HCT116 (cell line): ENCODE measurements at regions not wholly inside any gene's neighbourhood (a gene's known extent, or its start where the extent isn't known, plus 50 kb on each side); places are given as distances from the start of the nearest gene placed in this dataset.

ENCODE experiments used
- ATAC-seq: fragments of 200-7000 bp; cut with Tn5 transposase; 2 replicates; pipeline ENCODE4 v1.9.1; 2020; ENCODE audit warnings: mild to moderate bottlenecking, moderate library complexity
- BruUV-seq: library from RNA; stranded (reverse); fragments of 400-500 nt; replicated peaks from 2 replicates; lab custom pipeline; 2021; lab: Mats Ljungman, UMichigan
- CTCF ChIA-PET: fragments of 300-600 bp; sonication (Branson Sonifier 250); formaldehyde crosslinking; loops from one replicate; lab custom pipeline; 2021; ENCODE audit warnings: antibody characterized with exemption; lab: Charles Lee
- POLR2A ChIA-PET: fragments of 300-600, 350-600 bp; sonication (Branson Sonifier 250); formaldehyde crosslinking; loops from one replicate; lab custom pipeline; 2021; ENCODE audit warnings: antibody characterized with exemption; lab: Charles Lee
- RAD21 ChIA-PET, 2 experiments: fragments of 300-600 bp; sonication (Branson Sonifier 250); formaldehyde crosslinking; loops; one replicate each; lab custom pipeline; 2023; ENCODE audit warnings: low total read pairs in 2 of 2; ENCODE audit not compliant: uncharacterized antibody in 2 of 2, unreplicated experiment in 2 of 2, low non-redundant PET in 1 of 2; lab: Charles Lee
- DNase-seq: peaks from one replicate; pipeline ENCODE4 v3.0.0-alpha.2; 2010; ENCODE audit warnings: low read depth, low spot score
- H2AFZ ChIP-seq: fragments of 200-600 bp; shearing (Covaris generic), sonication (generic); 2 replicates; pipeline ENCODE4 v1.6.1; 2017; ENCODE audit warnings: low read depth, mixed run types, mixed read lengths, antibody characterized with exemption, low read length; ENCODE audit not compliant: poor library complexity, severe bottlenecking
- H3K27ac ChIP-seq: 2 replicates; pipeline ENCODE4 v1.5.1; 2012; ENCODE audit warnings: low read depth, low read length
- H3K27me3 ChIP-seq: fragments of 200-600 bp; sonication (generic); 2 replicates; pipeline ENCODE4 v1.6.1; 2016; ENCODE audit warnings: mixed run types, low read length, mixed read lengths; ENCODE audit not compliant: insufficient read depth
- H3K36me3 ChIP-seq, 2 experiments: fragments of 200-500 bp in 1 of 2; fragments of 200-600 bp in 1 of 2; sonication (Bioruptor generic) in 1 of 2; sonication (generic) in 1 of 2; 2 replicates each; pipeline versions ENCODE4 v1.5.1 to v1.6.1; 2014 to 2016; ENCODE audit warnings: low read length in 2 of 2, inconsistent platforms in 1 of 2, mixed read lengths in 1 of 2, mixed run types in 1 of 2; ENCODE audit not compliant: insufficient read depth in 2 of 2, control insufficient read depth in 1 of 2
- H3K4me1 ChIP-seq, 2 experiments: fragments of 200-600 bp in 1 of 2; sonication (generic) in 1 of 2; 2 replicates each; pipeline versions ENCODE4 v1.5.1 to v1.6.1; 2012 to 2017; ENCODE audit warnings: low read length in 2 of 2, inconsistent platforms in 1 of 2, mild to moderate bottlenecking in 1 of 2, mixed read lengths in 1 of 2, mixed run types in 1 of 2, moderate library complexity in 1 of 2; ENCODE audit not compliant: insufficient read depth in 2 of 2, control insufficient read depth in 1 of 2
- H3K4me2 ChIP-seq: fragments of 200-600 bp; sonication (generic); 2 replicates; pipeline ENCODE4 v1.6.1; 2017; ENCODE audit warnings: mixed run types, low read length, mixed read lengths
- H3K4me3 ChIP-seq, 2 experiments: fragments of 200-600 bp in 1 of 2; sonication (generic) in 1 of 2; replicated peaks in 1 of 2; 2 replicates each; pipeline ENCODE4 v1.5.1; 2011 to 2016; ENCODE audit warnings: low read length in 2 of 2, control low read depth in 1 of 2, low read depth in 1 of 2, mild to moderate bottlenecking in 1 of 2, mixed read lengths in 1 of 2, mixed run types in 1 of 2
- H3K79me2 ChIP-seq: fragments of 200-600 bp; sonication (generic); 2 replicates; pipeline ENCODE4 v1.6.1; 2017; ENCODE audit warnings: mild to moderate bottlenecking, mixed run types, low read length, moderate library complexity, mixed read lengths; ENCODE audit not compliant: insufficient read depth
- H3K9ac ChIP-seq: fragments of 200-600 bp; sonication (generic); 2 replicates; pipeline ENCODE4 v1.6.1; 2016; ENCODE audit warnings: low read length, mixed read lengths
- H3K9me2 ChIP-seq: fragments of 200-600 bp; sonication (generic), shearing (Covaris generic); 2 replicates; pipeline ENCODE4 v1.6.1; 2017; ENCODE audit warnings: mixed run types, mild to moderate bottlenecking, moderate library complexity; ENCODE audit not compliant: insufficient read depth
- H3K9me3 ChIP-seq, 2 experiments: fragments of 200-500 bp in 1 of 2; fragments of 200-600 bp in 1 of 2; sonication (Bioruptor generic) in 1 of 2; sonication (generic) in 1 of 2; 2 replicates each; pipeline ENCODE4 v1.6.1; 2014 to 2017; ENCODE audit warnings: low read length in 2 of 2, mixed read lengths in 2 of 2, inconsistent platforms in 1 of 2, low read depth in 1 of 2, mild to moderate bottlenecking in 1 of 2, mixed run types in 1 of 2, moderate library complexity in 1 of 2; ENCODE audit not compliant: control insufficient read depth in 1 of 2, insufficient read depth in 1 of 2
- H4K20me1 ChIP-seq: fragments of 200-600 bp; sonication (generic), shearing (Covaris generic); 2 replicates; pipeline ENCODE4 v1.6.1; 2017; ENCODE audit warnings: mixed run types, mild to moderate bottlenecking, moderate library complexity; ENCODE audit not compliant: insufficient read depth
- ATF3 ChIP-seq: IDR thresholded peaks from 2 replicates; pipeline ENCODE4 v1.6.1; 2012
- CBX3 ChIP-seq: IDR thresholded peaks from 2 replicates; pipeline ENCODE4 v1.6.1; 2012; ENCODE audit warnings: low read depth
- CEBPB ChIP-seq: IDR thresholded peaks from 2 replicates; pipeline ENCODE4 v1.6.1; 2012; ENCODE audit warnings: low read depth
- EZH2 ChIP-seq: fragments of 200-600 bp; sonication (generic); IDR thresholded peaks from 2 replicates; pipeline ENCODE4 v1.6.1; 2017; ENCODE audit warnings: antibody characterized with exemption, mixed run types
- JUND ChIP-seq: IDR thresholded peaks from 2 replicates; pipeline ENCODE4 v1.6.1; 2012
- POLR2AphosphoS5 ChIP-seq: IDR thresholded peaks from 2 replicates; pipeline ENCODE4 v1.6.1; 2011; ENCODE audit warnings: mild to moderate bottlenecking, low read depth, low read length, moderate library complexity
- REST ChIP-seq: IDR thresholded peaks from 2 replicates; pipeline ENCODE4 v1.6.1; 2012; ENCODE audit warnings: low read depth
- TCF7L2 ChIP-seq: IDR thresholded peaks from 2 replicates; pipeline ENCODE4 v1.7.0; 2011; ENCODE audit warnings: borderline replicate concordance, inconsistent platforms; ENCODE audit not compliant: insufficient read depth, insufficient read length; ENCODE audit errors: extremely low read depth
- ZFX ChIP-seq: fragments of 450-650 bp; IDR thresholded peaks from 2 replicates; pipeline ENCODE4 v1.6.1; 2017
- intact Hi-C: fragments of 100-400 bp; cut with micrococcal nuclease; formaldehyde crosslinking; loops from 2 replicates; pipeline ENCODE4 v1.10.0; 2022
- TF ChIP-seq, protein P1 (sequence below): IDR thresholded peaks from 2 replicates; pipeline ENCODE4 v1.6.1; 2011; ENCODE audit warnings: mild to moderate bottlenecking, low read length, moderate library complexity; ENCODE audit not compliant: insufficient replicate concordance; ENCODE audit errors: extremely low read depth
- TF ChIP-seq, protein P2 (sequence below): IDR thresholded peaks from 2 replicates; pipeline ENCODE4 v1.6.1; 2012

DNA sequence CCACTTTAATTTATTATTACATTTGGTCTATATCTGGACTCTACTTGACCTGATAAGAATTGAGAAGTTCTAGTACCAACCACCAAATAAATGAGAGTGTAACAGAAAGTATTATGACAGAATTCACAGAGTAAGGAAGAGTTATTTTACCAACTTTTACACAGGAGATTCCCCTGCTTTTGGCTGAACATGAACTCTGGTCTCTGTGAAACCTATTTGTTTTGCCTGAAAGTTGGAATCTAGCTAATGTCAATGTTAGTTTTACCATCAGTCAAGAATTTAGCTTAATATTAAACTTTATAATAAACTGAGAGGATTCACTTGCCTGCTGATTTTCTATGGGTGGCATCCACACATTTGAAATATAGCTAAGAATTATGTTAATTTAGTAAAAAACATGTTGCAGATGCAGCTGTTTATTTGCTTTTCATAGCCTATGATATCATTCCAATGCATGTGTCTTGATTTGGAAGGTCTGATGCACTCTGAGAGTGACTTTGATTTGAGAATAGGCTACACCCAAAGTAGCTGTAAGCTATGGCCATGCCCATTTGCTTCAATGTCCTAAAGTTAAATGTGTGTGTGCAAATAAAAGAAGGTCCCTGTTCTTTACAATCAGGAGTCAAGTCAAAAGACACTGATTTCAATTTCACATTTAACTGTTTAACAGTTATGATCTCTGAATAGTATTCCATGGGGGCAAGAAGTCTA lies 150.9 kb upstream of the RASGEF1B start:
- Histone ChIP-seq H4K20me1 (no peaks in the 10 kb centered on the region), H2AFZ (no peak overlapping the region), H3K79me2 (no peaks in the 10 kb centered on the region), H3K9me2 (no peaks in the 10 kb centered on the region), H3K4me2 (no peak overlapping the region), H3K36me3 (no peaks in the 10 kb centered on the region), H3K9me3 (no peaks in the 10 kb centered on the region), H3K9ac (no peak overlapping the region), H3K4me3 (no peak overlapping the region), H3K27ac (no peak overlapping the region), H3K4me1 (no peaks in the 10 kb centered on the region), H3K27me3 (no peaks in the 10 kb centered on the region)
- no peak for ATAC-seq
- no peak for TF ChIP-seq CBX3
- no peak for TF ChIP-seq TCF7L2
- no peak for TF ChIP-seq ZFX
- TF ChIP-seq POLR2AphosphoS5: no peak
- no peak for TF ChIP-seq JUND
- no peak for TF ChIP-seq CEBPB
- no peak for TF ChIP-seq ATF3
- TF ChIP-seq, protein P1, sequence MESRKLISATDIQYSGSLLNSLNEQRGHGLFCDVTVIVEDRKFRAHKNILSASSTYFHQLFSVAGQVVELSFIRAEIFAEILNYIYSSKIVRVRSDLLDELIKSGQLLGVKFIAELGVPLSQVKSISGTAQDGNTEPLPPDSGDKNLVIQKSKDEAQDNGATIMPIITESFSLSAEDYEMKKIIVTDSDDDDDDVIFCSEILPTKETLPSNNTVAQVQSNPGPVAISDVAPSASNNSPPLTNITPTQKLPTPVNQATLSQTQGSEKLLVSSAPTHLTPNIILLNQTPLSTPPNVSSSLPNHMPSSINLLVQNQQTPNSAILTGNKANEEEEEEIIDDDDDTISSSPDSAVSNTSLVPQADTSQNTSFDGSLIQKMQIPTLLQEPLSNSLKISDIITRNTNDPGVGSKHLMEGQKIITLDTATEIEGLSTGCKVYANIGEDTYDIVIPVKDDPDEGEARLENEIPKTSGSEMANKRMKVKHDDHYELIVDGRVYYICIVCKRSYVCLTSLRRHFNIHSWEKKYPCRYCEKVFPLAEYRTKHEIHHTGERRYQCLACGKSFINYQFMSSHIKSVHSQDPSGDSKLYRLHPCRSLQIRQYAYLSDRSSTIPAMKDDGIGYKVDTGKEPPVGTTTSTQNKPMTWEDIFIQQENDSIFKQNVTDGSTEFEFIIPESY: no peak
- TF ChIP-seq EZH2: no peak
- no peak for TF ChIP-seq REST
- TF ChIP-seq, protein P2, sequence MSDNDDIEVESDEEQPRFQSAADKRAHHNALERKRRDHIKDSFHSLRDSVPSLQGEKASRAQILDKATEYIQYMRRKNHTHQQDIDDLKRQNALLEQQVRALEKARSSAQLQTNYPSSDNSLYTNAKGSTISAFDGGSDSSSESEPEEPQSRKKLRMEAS: no peak
- no TSS peak for BruUV-seq
- RAD21 ChIA-PET: no interaction called here
- no peak for DNase-seq
- CTCF ChIA-PET: no interaction called here
- POLR2A ChIA-PET: no interaction called here
- intact Hi-C loops: no loop called here
